ENCODE measurements at regions not wholly inside any gene's neighbourhood (a gene's known extent, or its start where the extent isn't known, plus 50 kb on each side); places are given as distances from the start of the nearest gene placed in this dataset.
A peak's percentile ranks its signal among the peaks of the same experiment; 100 is the strongest.
"Not testable (repeated sequence)": the region's sequence is repeated elsewhere in the genome, so short reads cannot be mapped to it uniquely, and the experiment has no call there.

- no peak for DNase-seq
These were observed 214.9 kb upstream of the UGT8 start for GRCh38 chr4:114383721-114384120.

GRCh38 chr4:114384629-114385028 is 214.0 kb upstream of the UGT8 start:
- DNase-seq: peak; percentile 2 to 10

DNA sequence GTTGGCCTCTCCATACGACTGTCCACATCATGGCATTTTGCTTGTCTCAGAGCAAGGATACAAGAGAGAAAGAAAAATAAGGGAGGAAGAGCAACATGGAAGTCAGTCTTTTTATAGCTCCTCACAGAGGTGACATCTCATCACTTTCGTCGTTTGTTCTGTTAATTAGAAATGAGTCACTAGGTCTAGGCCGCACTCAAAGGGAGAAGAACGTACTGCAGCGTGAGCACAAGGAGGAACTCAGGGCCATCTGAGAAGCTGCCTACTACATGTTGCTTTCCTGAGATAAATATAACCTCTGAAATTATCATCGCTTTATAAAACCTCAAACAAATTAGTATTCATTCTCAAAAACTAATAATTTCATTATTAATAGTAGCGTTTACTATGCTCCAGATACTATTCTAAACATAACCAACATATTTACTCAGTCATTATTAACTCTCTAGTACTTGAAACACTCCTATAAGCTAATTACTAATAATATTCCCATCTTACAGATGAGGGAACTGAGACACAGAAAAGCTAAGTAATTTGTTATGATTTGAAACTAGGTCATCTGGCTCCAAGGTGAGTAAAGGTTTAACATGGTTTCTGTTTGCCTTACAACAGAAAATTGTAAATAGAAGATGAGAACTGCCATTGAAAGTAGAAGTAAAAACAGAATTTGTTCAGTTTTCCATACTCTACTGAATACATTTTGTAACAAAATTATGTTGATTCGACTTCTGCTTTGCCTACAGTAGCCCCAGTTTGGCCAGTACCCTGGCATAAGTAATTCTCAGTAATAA is 213.2 kb upstream of the UGT8 start:
- DNase-seq: no peak

DNA sequence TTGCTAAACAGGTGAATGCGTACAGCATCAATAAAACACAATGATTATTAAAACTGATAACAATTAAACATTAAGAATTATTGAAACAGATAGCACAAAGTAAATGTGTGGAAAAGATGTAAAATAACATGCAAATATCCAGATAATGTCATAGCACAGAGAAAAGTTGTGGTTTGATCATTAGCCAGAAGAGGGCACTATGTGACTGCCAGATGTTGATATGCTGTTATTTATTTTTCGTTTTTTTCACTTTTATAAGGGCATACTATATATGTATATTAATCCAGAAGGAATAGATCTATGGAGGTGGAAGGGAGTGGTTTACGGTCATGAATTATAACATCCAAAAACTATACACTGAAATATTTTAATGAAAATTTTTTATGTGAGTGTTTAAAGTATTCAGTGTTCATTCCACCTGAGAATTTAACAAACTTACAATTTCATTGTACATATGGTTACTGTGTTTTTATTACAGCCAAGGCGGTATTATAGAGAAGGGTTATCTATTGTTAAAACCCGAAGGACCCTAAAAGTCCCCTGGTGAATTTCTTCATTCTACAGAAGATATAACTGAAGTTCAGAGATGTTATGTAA is 211.9 kb upstream of the UGT8 start:
- peak in 1 of 2 donors; percentile 36 for DNase-seq

DNA sequence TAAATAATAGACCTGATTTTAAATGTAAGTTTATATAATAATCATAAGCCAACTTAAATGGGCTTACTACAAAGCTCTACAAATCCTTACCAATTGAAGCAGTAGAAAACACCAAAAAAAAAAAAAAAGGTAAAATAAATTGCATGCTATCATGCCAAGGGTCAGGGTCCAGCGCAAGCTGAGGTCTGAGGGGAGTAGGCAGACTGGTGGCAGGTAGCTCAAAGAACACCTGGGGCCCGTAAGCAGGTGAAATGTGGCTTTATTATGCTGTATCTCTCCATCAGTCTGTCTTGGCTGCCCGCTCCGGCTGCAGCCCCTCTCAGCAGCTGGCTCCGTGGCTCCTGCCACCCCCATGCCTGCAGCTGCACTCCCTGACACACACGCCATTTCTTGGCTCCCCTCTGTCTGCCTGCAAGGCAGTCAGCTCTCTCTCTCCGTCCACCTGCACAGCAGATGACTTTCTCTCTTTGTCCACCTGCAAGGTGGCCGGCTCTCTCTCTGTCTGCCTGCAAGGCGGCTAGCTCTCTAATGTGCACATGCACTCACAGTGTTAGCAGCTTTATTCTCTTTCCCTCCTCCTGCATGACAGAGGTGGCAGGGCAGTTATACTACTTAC is 209.4 kb upstream of the UGT8 start:
- no peak for DNase-seq

DNA sequence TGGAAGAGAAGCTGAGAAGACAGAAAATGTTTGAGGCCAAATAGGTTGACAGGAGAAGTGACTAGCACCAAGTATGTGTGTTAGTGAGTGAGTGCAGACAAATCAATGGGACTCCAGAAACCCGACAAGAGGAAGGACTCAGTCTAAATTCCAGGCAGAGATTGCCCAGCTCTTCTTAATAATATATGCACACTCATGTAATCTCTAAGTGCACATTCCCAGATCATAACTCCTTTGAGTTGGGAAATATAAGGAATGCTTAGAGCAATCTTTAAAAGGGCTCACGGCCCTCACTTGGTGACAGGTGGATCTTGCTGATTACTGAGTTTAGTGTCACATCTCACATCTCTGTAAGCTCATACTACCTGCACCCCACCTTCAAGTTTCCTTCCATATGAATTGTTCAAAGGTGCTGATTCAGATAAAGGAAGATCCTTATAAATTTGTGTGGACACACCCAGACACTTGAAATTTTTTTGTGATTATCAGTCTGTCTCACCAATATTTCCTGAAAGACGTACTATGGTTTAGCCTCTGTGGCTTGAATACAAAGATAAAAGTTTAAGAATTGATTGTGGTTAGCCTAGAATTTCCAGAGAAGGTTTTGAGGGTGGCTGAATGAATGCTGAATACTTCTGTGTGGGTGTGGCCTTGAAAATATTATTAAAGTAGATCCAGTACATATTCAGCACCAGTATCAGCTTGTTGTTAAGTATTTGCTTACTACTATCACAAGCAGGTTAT is 205.1 kb upstream of the UGT8 start:
- no peak for DNase-seq

- no peak for DNase-seq
These were observed 201.8 kb upstream of the UGT8 start for GRCh38 chr4:114396808-114397207.

DNA sequence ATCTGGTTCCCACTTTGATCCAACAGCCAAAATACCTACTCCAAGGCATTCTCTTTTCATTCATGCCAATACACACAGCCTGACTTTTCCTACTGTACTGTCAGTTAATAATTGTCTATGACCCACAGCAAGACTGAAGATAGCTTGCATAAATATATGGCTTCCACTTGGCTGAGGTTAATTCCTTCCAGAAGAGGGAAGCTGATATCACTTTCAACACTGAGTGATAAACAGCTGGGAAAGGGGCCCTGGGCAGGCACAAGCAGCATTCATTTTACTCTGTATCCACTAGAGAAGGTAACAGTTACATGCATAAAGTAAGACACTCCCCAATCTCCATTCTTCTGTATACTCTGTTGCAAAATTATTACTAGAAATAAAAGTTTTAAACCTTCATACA is 200.2 kb upstream of the UGT8 start:
- no peak for DNase-seq

DNA sequence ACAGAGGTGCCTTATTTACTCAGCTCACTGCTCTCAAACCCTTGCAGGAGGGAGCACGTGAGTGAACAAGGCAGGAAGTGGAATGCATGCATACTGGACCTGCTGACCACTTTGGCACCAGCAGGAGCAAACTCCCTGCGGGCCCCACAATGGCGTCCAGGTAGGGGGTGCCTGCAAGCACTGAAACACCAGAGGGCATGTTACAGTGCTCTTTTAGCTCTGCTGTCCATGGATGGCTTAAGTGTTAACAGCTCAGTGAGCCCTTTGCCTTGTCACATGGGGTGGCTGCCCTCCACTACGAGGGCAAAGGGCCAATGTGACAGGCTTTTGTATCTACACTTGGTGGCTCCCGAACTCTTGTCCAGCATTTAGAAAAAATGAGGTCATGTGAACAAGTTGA is 199.5 kb upstream of the UGT8 start:
- no peak for DNase-seq

GRCh38 chr4:114400531-114400930 is 198.1 kb upstream of the UGT8 start:
- no peak for DNase-seq

DNA sequence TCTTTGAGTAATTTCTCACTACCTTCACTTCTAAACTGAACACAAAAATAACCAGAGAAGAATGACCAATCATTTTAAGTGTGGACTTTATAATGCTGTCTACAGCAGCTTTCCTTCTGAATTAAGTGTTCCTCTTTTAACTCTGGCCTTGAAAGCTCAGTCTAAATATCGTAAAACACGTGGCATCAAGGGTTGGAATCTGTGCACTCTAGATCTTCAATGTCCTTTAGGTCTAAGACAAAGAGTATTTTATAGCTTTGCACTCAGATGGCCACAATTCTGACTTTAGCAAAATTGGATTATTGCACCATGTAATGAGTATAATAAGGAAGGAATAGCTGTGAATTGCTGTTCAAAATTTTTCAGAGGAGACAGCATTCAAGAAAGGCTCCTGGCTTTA is 197.1 kb upstream of the UGT8 start:
- no peak for DNase-seq

DNA sequence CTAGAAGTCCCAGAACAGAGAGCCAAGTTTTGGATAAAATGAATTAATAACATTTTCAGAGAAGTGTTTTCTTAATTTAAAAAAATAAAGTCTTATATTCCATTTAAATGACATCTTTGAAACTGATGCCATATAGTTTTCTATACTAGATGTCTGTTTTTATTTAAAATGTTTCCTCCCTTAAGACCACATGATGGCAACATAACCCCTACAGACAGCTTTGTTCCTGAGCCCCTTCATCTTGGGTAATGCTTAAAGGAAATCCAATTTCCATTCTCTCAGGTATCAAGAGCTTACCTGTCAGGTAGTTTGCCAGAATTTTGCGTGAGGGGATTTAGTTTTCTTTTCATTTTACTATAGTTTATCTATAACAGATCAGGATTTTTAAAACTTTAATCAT is 181.4 kb upstream of the UGT8 start:
- DNase-seq: no peak

GRCh38 chr4:114420069-114420468 is 178.5 kb upstream of the UGT8 start:
- no peak for DNase-seq

GRCh38 chr4:114423582-114423981 is 175.0 kb upstream of the UGT8 start:
- no peak for DNase-seq

DNA sequence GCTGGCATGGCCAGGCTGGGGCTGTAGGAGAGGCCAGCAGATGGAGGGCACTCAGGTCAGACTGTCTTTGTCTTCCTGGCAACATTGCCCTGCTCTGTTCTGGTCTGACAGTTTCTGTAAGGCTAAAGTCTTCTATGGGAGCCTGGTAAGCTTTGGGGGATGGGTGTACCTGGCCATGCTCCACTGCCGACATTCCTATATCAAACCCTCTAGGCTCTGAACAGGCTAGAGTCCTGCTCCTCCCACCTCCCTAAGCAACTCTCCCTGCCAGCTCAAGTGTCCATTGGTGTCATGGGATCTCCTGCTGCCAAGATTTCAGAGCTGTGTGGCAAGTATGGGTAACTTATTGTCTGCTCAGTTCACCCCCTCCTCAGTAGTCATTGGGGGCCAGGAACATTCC is 163.5 kb upstream of the UGT8 start:
- DNase-seq: no peak

- no peak for DNase-seq
These were observed 155.8 kb upstream of the UGT8 start for GRCh38 chr4:114442856-114443255.

DNA sequence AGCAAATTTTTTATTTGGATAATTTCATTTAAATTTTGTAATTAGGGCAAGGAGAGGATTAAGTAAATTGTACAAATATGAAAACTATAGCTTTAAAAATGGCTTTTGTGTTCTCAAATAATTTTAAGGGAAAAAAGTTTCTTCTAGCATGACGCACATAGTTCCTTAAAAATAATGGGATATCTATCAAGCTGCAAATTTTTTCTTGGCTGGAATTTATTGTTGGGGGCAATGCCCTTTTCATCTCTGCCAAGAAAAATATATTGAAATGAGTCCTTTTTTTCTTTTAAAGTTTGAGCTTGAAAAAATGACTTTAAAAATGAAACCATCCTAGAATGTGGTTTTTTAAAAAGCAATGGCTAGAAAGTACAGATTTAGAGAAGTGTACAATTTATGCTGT is 154.4 kb upstream of the UGT8 start:
- no peak for DNase-seq

DNA sequence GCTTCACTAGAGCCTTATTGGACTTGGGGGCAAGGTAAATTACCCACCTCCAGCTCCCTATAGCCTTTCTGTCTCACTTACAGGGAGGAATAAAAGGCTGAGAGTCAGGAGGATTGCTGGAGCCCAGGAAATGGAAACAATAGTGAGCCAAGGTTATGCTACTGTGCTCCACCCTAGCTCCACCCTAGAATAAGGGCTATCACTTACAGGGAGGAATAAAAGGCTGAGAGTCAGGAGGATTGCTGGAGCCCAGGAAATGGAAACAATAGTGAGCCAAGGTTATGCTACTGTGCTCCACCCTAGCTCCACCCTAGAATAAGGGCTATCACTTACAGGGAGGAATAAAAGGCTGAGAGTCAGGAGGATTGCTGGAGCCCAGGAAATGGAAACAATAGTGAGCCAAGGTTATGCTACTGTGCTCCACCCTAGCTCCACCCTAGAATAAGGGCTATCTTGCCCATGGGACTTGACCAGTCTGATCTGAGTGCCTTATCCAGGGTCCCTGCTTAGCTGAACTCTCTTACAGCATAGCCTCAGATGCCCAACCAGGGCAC is 150.6 kb upstream of the UGT8 start:
- not testable (repeated sequence) for DNase-seq

GRCh38 chr4:114458728-114459127 is 139.9 kb upstream of the UGT8 start:
- DNase-seq: no peak

DNA sequence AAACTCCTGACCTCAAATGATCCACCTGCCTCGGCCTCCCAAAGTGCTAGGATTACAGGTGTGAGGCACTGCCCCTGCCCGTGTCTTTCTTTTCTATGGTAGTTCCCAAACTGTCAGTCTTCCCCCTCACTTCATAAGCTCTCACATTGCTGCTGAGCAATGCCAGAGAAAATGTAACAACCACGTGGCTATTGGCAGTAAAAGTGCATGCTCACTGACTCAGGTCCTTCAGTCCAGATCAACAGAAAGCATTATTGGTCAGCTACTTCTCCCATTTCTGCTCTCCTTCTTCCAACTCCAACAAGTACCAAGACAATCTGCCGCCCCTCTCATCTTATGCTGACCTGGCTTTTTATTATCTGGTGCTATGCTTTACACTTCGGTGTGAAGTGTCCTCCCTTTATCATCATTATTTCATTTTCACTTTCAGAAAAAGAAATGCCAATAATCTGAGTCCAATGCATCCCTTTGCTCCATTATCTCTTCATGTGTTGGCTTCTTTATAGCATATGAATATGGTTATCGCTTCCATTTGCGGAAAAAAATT is 133.8 kb upstream of the UGT8 start:
- no peak for DNase-seq

DNA sequence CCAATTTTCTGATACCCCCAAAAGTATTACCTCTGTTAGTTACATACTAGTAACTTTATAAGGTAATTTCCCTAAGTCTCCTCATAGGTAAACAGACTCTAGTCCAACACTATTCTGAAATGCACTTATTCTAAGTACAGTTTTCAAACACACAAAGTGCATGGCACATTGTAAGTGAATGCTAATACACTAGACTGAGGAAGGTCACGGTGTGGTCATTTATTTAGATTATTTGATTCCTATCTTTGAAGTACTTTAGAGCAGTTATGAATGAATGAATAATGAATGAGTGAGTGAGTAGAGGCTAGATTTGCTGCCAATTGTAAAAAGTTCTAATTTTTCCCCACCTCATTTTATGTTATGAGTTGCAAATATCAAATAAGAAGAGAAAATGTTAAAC is 132.8 kb upstream of the UGT8 start:
- DNase-seq: no peak

- DNase-seq: no peak
These were observed 132.3 kb upstream of the UGT8 start for GRCh38 chr4:114466299-114466698.

Measured in inflammatory macrophage treated with lipopolysaccharide for 1 hour (primary cell).